ENCODE measurements at regions not wholly inside any gene's neighbourhood (a gene's known extent, or its start where the extent isn't known, plus 50 kb on each side); places are given as distances from the start of the nearest gene placed in this dataset.

DNA sequence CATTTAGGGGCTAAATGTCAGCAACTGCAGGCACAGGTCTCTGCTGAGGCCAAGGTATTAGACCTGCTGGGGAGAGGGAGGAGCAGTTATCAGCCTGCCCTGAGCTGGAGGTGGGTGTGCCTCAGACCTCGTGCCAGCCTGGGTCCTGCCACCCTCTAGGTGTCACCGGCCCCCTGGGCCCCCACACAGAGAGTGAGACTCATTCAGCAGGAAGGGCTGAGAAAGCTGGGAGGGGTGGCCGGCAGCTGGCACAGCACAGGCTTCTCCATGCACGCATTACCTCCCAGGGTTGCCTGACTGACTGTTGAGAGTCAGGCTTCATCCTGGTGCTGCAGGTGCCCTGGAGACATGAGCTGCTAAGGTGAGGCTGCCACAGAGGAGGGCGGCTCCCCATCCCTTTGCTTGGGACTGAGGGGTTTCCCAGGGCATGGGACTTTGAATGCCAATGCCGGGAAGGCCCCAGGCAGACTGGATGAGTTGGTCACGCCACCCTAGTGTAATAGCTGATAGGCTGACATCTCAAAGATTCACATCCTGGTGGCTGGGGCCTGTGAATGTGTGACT lies 75.3 kb upstream of the C14orf180 start:
- Histone ChIP-seq H3K4me2 (ENCODE audit: extremely low read depth, insufficient read depth, low read length) (no peak overlapping the region), H2AFZ (ENCODE audit: low read length) (no peak overlapping the region), H3K27me3 (ENCODE audit: control insufficient read depth, insufficient read depth, low read length) (no peaks in the 10 kb centered on the region), H3K4me3 (replicated peaks in 1 of 4; ENCODE audit: control extremely low read depth in 1 of 4, insufficient read depth in 1 of 4, low read depth in 3 of 4, low read length in 4 of 4) (no peak overlapping the region), H3K9me3 (ENCODE audit: control insufficient read depth, insufficient read depth, low read depth, low read length) (no peaks in the 10 kb centered on the region), H3K27ac (ENCODE audit: insufficient read depth, low read length) (no peak overlapping the region), H3K4me1 (ENCODE audit: control insufficient read depth, extremely low read depth, insufficient read depth, low read length) (no peaks in the 10 kb centered on the region), H3K79me2 (ENCODE audit: control insufficient read depth, insufficient read depth, low read length) (no peaks in the 10 kb centered on the region), H4K20me1 (ENCODE audit: control insufficient read depth, extremely low read depth, insufficient read depth, low read length) (no peaks in the 10 kb centered on the region), H3K36me3 (ENCODE audit: control insufficient read depth, insufficient read depth, low read length) (no peaks in the 10 kb centered on the region), H3K9ac (ENCODE audit: insufficient read depth, low read length) (no peak overlapping the region)
- DNase-seq (ENCODE audit: low read depth in 2 of 2), result no peak
- TF ChIP-seq, protein P1, sequence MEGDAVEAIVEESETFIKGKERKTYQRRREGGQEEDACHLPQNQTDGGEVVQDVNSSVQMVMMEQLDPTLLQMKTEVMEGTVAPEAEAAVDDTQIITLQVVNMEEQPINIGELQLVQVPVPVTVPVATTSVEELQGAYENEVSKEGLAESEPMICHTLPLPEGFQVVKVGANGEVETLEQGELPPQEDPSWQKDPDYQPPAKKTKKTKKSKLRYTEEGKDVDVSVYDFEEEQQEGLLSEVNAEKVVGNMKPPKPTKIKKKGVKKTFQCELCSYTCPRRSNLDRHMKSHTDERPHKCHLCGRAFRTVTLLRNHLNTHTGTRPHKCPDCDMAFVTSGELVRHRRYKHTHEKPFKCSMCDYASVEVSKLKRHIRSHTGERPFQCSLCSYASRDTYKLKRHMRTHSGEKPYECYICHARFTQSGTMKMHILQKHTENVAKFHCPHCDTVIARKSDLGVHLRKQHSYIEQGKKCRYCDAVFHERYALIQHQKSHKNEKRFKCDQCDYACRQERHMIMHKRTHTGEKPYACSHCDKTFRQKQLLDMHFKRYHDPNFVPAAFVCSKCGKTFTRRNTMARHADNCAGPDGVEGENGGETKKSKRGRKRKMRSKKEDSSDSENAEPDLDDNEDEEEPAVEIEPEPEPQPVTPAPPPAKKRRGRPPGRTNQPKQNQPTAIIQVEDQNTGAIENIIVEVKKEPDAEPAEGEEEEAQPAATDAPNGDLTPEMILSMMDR (conservative IDR thresholded peaks at IDR 0.05 in 1 of 2, IDR thresholded peaks at IDR 0.05 in 1 of 2; ENCODE audit: low read depth in 1 of 2, low read length in 2 of 2), result no peak
- TF ChIP-seq EZH2 (IDR thresholded peaks at IDR 0.05; ENCODE audit: low read length, missing control alignments), result no peak

DNA sequence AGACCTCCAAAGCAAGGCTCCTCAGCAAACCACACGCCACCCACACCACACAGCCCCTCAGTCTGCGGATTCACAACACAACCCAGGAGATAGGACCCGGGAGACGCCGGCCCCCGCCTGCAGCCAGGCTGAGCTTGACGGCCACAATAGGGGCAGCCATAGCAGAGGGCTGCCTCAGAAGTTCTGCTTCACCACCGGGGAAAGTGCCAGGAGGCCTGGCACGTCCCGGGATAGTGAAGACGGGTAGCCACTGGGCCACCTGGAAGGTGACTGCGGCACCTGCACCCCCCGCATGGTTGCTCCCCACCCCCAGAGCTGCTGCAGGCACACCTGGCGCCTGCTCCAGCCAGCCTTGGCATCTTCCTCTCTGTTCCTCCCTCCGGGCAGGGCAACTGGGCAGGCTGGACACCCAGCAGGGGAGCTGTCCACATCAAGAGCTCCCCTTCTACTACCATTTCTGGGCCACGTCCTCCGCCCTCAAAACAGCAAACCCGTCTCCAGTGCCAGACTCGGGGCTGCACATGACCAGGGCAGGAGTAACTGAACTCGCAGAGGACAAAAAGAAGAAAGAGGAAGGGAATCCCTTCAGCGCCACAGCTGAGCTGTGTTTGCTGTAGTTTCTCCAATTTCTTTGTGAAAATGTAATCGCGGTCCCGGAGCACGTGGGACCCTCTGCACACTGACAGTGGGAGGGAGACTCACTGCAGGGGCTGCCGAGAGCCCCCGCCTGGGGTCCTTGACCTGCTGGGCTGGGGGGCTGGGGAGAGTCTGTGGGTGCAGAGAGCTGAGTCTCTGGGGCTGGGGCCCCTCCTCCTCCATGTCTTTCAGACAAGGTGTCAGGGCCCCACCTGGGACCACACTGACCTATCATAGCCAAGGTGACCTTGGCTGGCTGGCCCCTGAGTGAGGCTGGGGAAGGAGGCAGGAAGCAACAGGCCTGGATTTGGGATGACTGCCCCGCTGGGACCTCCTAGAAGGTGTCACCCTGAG lies 74.2 kb upstream of the C14orf180 start:
- Histone ChIP-seq H3K4me3 (replicated peaks in 1 of 4; ENCODE audit: control extremely low read depth in 1 of 4, insufficient read depth in 1 of 4, low read depth in 3 of 4, low read length in 4 of 4) (no peak overlapping the region), H3K79me2 (ENCODE audit: control insufficient read depth, insufficient read depth, low read length) (no peaks in the 10 kb centered on the region), H3K36me3 (ENCODE audit: control insufficient read depth, insufficient read depth, low read length) (no peaks in the 10 kb centered on the region), H3K9me3 (ENCODE audit: control insufficient read depth, insufficient read depth, low read depth, low read length) (no peaks in the 10 kb centered on the region), H2AFZ (ENCODE audit: low read length) (no peak overlapping the region), H3K4me1 (ENCODE audit: control insufficient read depth, extremely low read depth, insufficient read depth, low read length) (no peaks in the 10 kb centered on the region), H3K4me2 (ENCODE audit: extremely low read depth, insufficient read depth, low read length) (no peak overlapping the region), H4K20me1 (ENCODE audit: control insufficient read depth, extremely low read depth, insufficient read depth, low read length) (no peaks in the 10 kb centered on the region), H3K27ac (ENCODE audit: insufficient read depth, low read length) (no peak overlapping the region), H3K27me3 (ENCODE audit: control insufficient read depth, insufficient read depth, low read length) (no peaks in the 10 kb centered on the region), H3K9ac (ENCODE audit: insufficient read depth, low read length) (no peak overlapping the region)
- no peak for DNase-seq (ENCODE audit: low read depth in 2 of 2)
- no peak for TF ChIP-seq EZH2 (IDR thresholded peaks at IDR 0.05; ENCODE audit: low read length, missing control alignments)
- TF ChIP-seq, protein P1 (conservative IDR thresholded peaks at IDR 0.05 in 1 of 2, IDR thresholded peaks at IDR 0.05 in 1 of 2; ENCODE audit: low read depth in 1 of 2, low read length in 2 of 2), result no peak

DNA sequence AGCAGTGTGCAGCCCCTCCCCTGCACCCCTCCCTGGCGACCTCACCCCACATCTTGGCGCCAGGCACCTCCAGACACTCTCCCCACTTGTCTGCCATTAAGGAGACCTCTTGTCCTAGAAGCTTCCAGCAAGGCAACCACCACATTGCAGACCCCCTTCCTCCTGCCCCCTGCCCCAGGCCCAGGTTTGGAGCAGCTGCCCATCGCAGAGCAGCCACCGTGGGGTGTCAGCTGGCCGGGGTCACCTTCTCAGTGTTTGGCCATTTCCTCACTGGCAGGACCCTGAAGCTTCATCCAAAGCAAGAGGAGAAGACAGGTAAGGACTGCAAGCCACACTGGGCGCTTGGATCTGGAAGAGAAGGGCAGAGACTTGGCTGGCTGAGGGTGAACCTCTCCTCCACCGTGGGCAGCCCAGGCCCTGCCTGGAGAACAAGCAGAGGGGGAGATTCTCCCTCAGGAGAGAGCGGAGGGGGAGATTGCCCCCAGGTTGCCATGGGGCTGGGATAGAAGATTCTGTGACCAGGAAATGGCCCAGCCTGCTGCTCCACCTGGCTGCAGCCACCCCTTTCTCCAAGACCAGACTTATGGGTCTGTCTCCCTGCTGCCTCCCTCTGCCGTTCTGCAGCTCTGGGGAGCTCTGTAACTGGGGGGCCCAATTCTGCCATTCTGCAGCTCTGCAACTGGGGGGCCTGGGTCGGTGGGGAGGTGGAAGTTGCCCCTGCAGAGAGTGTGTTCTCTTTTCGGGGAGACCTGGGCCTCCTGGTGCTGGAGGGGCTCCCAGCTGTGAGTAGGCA lies 72.9 kb upstream of the C14orf180 start:
- H3K4me3 ChIP-seq (replicated peaks in 1 of 4; ENCODE audit: control extremely low read depth in 1 of 4, insufficient read depth in 1 of 4, low read depth in 3 of 4, low read length in 4 of 4), result no peak overlapping the region
- no peak overlapping the region for H3K27ac ChIP-seq (ENCODE audit: insufficient read depth, low read length)
- H3K79me2 ChIP-seq (ENCODE audit: control insufficient read depth, insufficient read depth, low read length), result no peaks in the 10 kb centered on the region
- no peaks in the 10 kb centered on the region for H3K27me3 ChIP-seq (ENCODE audit: control insufficient read depth, insufficient read depth, low read length)
- no peak for DNase-seq (ENCODE audit: low read depth in 2 of 2)
- no peaks in the 10 kb centered on the region for H3K4me1 ChIP-seq (ENCODE audit: control insufficient read depth, extremely low read depth, insufficient read depth, low read length)
- no peak overlapping the region for H3K9ac ChIP-seq (ENCODE audit: insufficient read depth, low read length)
- no peak overlapping the region for H3K4me2 ChIP-seq (ENCODE audit: extremely low read depth, insufficient read depth, low read length)
- no peak for TF ChIP-seq EZH2 (IDR thresholded peaks at IDR 0.05; ENCODE audit: low read length, missing control alignments)
- TF ChIP-seq, protein P1 (conservative IDR thresholded peaks at IDR 0.05 in 1 of 2, IDR thresholded peaks at IDR 0.05 in 1 of 2; ENCODE audit: low read depth in 1 of 2, low read length in 2 of 2), result no peak
- no peaks in the 10 kb centered on the region for H3K36me3 ChIP-seq (ENCODE audit: control insufficient read depth, insufficient read depth, low read length)
- H3K9me3 ChIP-seq (ENCODE audit: control insufficient read depth, insufficient read depth, low read depth, low read length), result no peaks in the 10 kb centered on the region
- no peaks in the 10 kb centered on the region for H4K20me1 ChIP-seq (ENCODE audit: control insufficient read depth, extremely low read depth, insufficient read depth, low read length)
- no peak overlapping the region for H2AFZ ChIP-seq (ENCODE audit: low read length)
